Limb (tissue), 2 donors: ENCODE measurements at regions not wholly inside any gene's neighbourhood (a gene's known extent, or its start where the extent isn't known, plus 50 kb on each side); places are given as distances from the start of the nearest gene placed in this dataset.

Source experiments
- DNase-seq, 2 donors: peaks; one replicate each; pipeline ENCODE4 v3.0.0-alpha.2; 2016; ENCODE audit errors: extremely low spot score in 2 of 2

GRCh38 chr1:63038586-63038985 lies 254.7 kb downstream of the ATG4C start:
- DNase-seq = no peak

- no peak for DNase-seq
Measured at GRCh38 chr1:63041660-63042059, 257.7 kb downstream of the ATG4C start.

- no peak for DNase-seq
Measured at GRCh38 chr1:63042278-63042677, 258.3 kb downstream of the ATG4C start.

- DNase-seq = no peak
Measured at GRCh38 chr1:63046539-63046938, 262.6 kb downstream of the ATG4C start.

- DNase-seq = no peak
Measured at GRCh38 chr1:63049135-63049534, 265.2 kb downstream of the ATG4C start.

GRCh38 chr1:63051356-63051755 lies 267.4 kb downstream of the ATG4C start:
- no peak for DNase-seq

GRCh38 chr1:63051886-63052285 lies 268.0 kb downstream of the ATG4C start:
- no peak for DNase-seq

- no peak for DNase-seq
Measured at GRCh38 chr1:63054184-63054583, 268.2 kb upstream of the FOXD3 start.

GRCh38 chr1:63063367-63063766 lies 259.0 kb upstream of the FOXD3 start:
- no peak for DNase-seq

- no peak for DNase-seq
Measured at GRCh38 chr1:63064135-63064534, 258.2 kb upstream of the FOXD3 start.

GRCh38 chr1:63068626-63069025 lies 253.7 kb upstream of the FOXD3 start:
- no peak for DNase-seq

GRCh38 chr1:63069214-63069613 lies 253.2 kb upstream of the FOXD3 start:
- no peak for DNase-seq

GRCh38 chr1:63073309-63074306 lies 248.8 kb upstream of the FOXD3 start:
- peak; percentile 7 to 53 for DNase-seq

- DNase-seq = peak in 1 of 2 donors; percentile 32
Measured at GRCh38 chr1:63074321-63074720, 248.0 kb upstream of the FOXD3 start.

GRCh38 chr1:63082766-63083165 lies 239.6 kb upstream of the FOXD3 start:
- DNase-seq = no peak

- peak in 1 of 2 donors; percentile 52 for DNase-seq
Measured at GRCh38 chr1:63087966-63088365, 234.4 kb upstream of the FOXD3 start.

GRCh38 chr1:63099188-63099587 lies 223.2 kb upstream of the FOXD3 start:
- DNase-seq = peak in 1 of 2 donors; percentile 11

- DNase-seq = no peak
Measured at GRCh38 chr1:63101336-63101735, 221.0 kb upstream of the FOXD3 start.

- no peak for DNase-seq
Measured at GRCh38 chr1:63103682-63104081, 218.7 kb upstream of the FOXD3 start.

- DNase-seq = no peak
Measured at GRCh38 chr1:63107066-63107465, 215.3 kb upstream of the FOXD3 start.

- DNase-seq = no peak
Measured at GRCh38 chr1:63108206-63108605, 214.2 kb upstream of the FOXD3 start.

GRCh38 chr1:63112155-63112900 lies 210.0 kb upstream of the FOXD3 start:
- no peak for DNase-seq
